Stimulated activated memory B cell treated with anti-CD40 and anti-IgM and Interleukin-4, amounts not matched to agents 10 μg/mL and 1 μg/mL and 100 μg/mL, for 72 hours (primary cell): ENCODE measurements at regions not wholly inside any gene's neighbourhood (a gene's known extent, or its start where the extent isn't known, plus 50 kb on each side); places are given as distances from the start of the nearest gene placed in this dataset.

Source experiments
- ATAC-seq: fragments of 150-1000 bp; cut with Tn5 transposase; 2 replicates; pipeline ENCODE4 v1.10.0; 2021
- H3K27ac Mint-ChIP-seq: one replicate; pipeline ENCODE4 v1.8.0; 2022; ENCODE audit warnings: mild to moderate bottlenecking, mixed read lengths
- H3K27me3 Mint-ChIP-seq: one replicate; pipeline ENCODE4 v1.8.0; 2022; ENCODE audit warnings: mixed read lengths
- H3K36me3 Mint-ChIP-seq: one replicate; pipeline ENCODE4 v1.8.0; 2022; ENCODE audit warnings: mixed read lengths
- H3K4me1 Mint-ChIP-seq: one replicate; pipeline ENCODE4 v1.8.0; 2022; ENCODE audit warnings: mixed read lengths
- H3K4me3 Mint-ChIP-seq: one replicate; pipeline ENCODE4 v1.8.0; 2022; ENCODE audit warnings: mild to moderate bottlenecking, moderate library complexity, mixed read lengths
- H3K9me3 Mint-ChIP-seq: one replicate; pipeline ENCODE4 v1.8.0; 2022; ENCODE audit warnings: mixed read lengths

DNA sequence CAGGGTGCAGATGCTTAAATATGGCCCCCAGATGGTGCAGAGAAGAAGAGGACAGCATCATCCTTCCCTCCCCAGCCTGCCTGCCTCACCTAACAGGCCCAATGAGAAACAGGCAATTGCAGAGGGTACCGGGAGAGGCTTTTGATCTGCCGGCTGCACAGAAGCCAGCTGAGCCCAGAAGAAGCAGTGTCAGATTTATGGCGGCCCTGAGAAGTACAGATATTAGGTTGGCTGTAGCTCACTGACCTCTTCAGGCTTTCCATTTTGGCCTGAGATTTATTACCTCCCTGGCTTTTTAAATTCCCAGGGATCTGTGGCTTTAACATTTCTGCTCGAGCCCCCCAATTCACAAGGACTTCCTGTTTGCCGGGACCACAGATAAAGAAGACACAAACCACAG, 278.7 kb downstream of the EN1 start:
- no peaks in the 10 kb centered on the region for H3K4me1 Mint-ChIP-seq
- H3K9me3 Mint-ChIP-seq, result no peaks in the 10 kb centered on the region
- H3K4me3 Mint-ChIP-seq, result no peak overlapping the region
- H3K27me3 Mint-ChIP-seq, result no peaks in the 10 kb centered on the region
- no peak for ATAC-seq
- H3K36me3 Mint-ChIP-seq, result no peaks in the 10 kb centered on the region
- no peak overlapping the region for H3K27ac Mint-ChIP-seq

DNA sequence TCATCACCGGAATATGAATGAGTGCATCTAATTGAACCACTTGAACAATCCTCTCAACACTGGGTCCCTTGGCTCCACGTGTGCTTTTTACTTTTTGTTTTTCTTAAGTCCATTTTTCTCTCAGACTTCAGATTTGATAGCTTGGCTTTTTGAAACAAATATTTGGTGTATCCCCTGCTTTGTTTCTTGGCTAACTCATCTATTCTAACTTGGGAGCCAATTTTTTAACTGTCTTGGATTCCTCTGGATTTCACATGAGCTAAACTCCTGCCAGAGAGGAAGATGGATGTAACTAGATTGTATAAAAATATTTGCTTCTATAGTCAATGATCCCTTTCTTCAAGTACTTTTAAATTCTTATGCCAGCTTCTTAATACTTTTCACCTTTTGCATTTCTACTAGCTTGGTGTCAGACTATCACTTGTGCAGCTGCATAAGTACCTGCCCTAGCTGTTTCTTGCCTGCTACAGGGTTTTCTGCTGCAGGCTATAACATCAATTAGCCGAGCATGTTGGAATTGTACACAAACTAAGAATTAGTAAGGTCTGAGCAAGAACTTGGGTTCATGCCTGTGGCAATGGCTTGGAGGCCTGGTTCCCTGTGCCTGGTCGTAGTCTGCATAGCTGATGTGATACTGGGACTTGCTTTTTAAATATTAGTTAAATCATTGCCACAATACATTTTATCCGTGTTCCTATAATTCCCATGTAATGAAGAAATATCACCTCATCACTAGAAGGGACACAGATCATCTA, 281.5 kb downstream of the EN1 start:
- H3K4me3 Mint-ChIP-seq, result no peak overlapping the region
- H3K36me3 Mint-ChIP-seq, result no peaks in the 10 kb centered on the region
- no peaks in the 10 kb centered on the region for H3K27me3 Mint-ChIP-seq
- H3K4me1 Mint-ChIP-seq, result no peaks in the 10 kb centered on the region
- no peaks in the 10 kb centered on the region for H3K9me3 Mint-ChIP-seq
- H3K27ac Mint-ChIP-seq, result no peak overlapping the region
- no peak for ATAC-seq

DNA sequence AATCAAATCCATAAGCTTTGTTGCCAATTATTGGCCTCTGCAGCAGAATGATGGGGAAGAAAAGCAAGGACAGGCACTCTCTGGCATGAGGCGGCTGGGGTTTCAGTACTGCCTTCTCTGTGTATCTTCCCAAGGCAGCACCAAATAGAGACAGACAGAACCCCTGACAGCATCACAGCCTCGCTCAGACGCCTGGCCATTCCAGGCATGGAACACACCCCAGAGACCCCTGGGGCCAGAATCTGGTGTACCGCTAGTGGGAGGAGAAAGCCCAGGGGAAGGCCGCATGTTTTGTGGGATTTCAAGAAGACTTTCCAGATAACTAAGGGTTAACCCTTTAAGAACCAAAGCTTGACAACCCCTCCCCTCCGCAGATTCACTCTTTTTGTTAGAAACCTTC, 282.1 kb downstream of the EN1 start:
- H3K27me3 Mint-ChIP-seq, result no peaks in the 10 kb centered on the region
- no peaks in the 10 kb centered on the region for H3K36me3 Mint-ChIP-seq
- H3K9me3 Mint-ChIP-seq, result no peaks in the 10 kb centered on the region
- H3K4me1 Mint-ChIP-seq, result no peaks in the 10 kb centered on the region
- ATAC-seq, result no peak
- no peak overlapping the region for H3K4me3 Mint-ChIP-seq
- H3K27ac Mint-ChIP-seq, result no peak overlapping the region

DNA sequence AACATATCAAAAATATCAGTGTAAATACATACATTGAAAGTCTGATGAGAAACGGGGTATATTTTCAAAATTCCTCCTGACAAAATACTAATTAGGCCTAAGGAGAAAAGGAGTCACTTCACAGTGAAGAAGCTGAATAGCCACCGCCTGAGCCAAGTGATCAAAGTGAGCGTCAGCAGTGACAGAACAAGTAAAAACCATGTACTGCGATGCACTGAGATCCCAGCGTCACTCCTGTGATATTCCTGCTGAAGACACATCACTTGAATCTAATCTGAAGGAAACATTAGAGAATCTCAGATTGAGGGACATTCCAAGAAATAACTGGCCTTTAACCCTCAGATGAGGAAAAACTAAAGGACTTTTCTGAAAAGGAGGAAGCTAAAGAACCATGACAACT, 285.3 kb downstream of the EN1 start:
- no peak for ATAC-seq
- H3K4me3 Mint-ChIP-seq, result no peak overlapping the region
- no peaks in the 10 kb centered on the region for H3K36me3 Mint-ChIP-seq
- H3K9me3 Mint-ChIP-seq, result no peaks in the 10 kb centered on the region
- H3K4me1 Mint-ChIP-seq, result no peaks in the 10 kb centered on the region
- no peak overlapping the region for H3K27ac Mint-ChIP-seq
- no peaks in the 10 kb centered on the region for H3K27me3 Mint-ChIP-seq

DNA sequence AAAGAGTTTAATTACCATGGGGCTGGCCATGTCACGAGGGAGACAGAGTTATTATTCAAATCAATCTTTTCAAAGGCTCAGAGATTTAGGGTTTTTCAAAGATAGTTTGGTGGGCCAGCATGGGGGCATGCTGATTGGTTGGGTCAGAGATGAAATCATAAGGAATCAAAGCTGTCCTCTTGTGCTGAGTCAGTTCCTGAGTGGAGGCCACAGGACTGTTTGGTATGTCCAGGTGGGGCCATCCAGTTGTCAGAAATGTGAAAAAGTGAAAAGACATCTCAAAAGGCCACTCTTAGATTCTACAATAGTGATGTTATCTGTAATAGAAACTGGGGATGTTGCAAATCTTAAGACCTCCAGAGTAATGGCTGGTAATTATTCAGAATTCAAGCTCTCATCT, 288.6 kb downstream of the EN1 start:
- H3K27me3 Mint-ChIP-seq, result no peaks in the 10 kb centered on the region
- no peaks in the 10 kb centered on the region for H3K9me3 Mint-ChIP-seq
- H3K4me3 Mint-ChIP-seq, result no peak overlapping the region
- H3K4me1 Mint-ChIP-seq, result no peaks in the 10 kb centered on the region
- no peaks in the 10 kb centered on the region for H3K36me3 Mint-ChIP-seq
- H3K27ac Mint-ChIP-seq, result no peak overlapping the region
- ATAC-seq, result no peak

DNA sequence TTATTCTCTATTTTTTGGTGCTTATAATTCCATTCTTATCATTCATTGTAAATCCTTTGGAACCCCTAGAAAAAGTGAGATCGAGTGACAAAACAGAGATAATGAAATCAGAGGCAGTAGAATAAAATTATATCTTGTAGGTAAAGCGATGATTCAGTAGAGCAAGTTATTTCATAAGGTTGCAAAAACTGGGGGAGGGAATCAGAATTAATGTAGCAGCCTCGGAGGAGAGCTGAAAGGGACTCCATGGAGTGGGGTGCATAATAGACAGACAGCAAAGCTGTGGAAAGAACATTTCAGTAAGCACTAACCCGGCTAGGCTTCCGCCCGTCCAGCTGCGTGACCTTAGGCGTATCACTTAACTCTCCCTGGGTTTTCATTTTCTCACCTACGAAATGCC, 289.7 kb downstream of the EN1 start:
- no peak overlapping the region for H3K4me3 Mint-ChIP-seq
- H3K9me3 Mint-ChIP-seq, result no peaks in the 10 kb centered on the region
- H3K27ac Mint-ChIP-seq, result no peak overlapping the region
- no peak for ATAC-seq
- H3K4me1 Mint-ChIP-seq, result no peaks in the 10 kb centered on the region
- H3K36me3 Mint-ChIP-seq, result no peaks in the 10 kb centered on the region
- no peaks in the 10 kb centered on the region for H3K27me3 Mint-ChIP-seq

DNA sequence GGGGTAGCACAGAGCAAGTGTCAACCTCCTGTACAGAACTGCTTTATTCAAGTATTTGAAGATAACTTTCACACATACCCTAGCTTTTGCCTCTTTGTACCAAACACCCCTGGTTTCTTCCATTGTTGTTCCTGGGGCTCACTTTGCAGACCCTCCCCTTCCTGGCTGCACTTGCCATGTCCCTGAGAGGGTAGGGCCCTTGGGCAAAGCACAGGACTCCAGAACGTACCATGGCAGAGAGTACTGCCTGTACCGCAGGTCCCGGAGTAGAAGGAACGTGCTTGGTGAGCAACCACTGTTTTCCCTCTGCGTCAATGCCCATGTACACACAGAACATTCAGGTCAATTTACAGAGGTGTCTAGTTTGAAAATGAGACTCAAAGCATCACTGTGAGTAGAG, 290.4 kb downstream of the EN1 start:
- Mint-ChIP-seq H3K27me3 (no peaks in the 10 kb centered on the region), H3K4me3 (no peak overlapping the region), H3K36me3 (no peaks in the 10 kb centered on the region), H3K27ac (no peak overlapping the region), H3K4me1 (no peaks in the 10 kb centered on the region), H3K9me3 (no peaks in the 10 kb centered on the region)
- ATAC-seq, result no peak

DNA sequence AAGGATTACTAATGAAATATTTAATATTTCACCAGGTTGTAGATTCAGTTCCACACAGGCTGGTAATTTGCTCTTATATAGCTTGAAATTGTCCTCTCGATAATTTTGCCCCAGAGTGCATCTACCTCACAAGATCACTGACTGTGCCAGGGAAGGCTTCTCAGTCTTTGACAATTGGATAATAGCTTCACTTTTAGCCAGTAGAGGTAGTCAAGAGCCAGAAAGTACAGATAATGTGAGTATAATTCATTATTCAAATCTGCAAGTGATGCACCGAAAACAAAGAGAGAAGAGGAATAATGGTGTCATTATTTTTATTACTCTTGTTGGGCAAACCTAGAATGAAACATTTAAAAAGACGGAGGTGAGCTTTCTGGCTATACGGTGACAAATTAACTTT, 292.8 kb downstream of the EN1 start:
- no peak overlapping the region for H3K4me3 Mint-ChIP-seq
- H3K9me3 Mint-ChIP-seq, result no peaks in the 10 kb centered on the region
- H3K36me3 Mint-ChIP-seq, result no peaks in the 10 kb centered on the region
- ATAC-seq, result no peak
- no peaks in the 10 kb centered on the region for H3K4me1 Mint-ChIP-seq
- H3K27me3 Mint-ChIP-seq, result no peaks in the 10 kb centered on the region
- H3K27ac Mint-ChIP-seq, result no peak overlapping the region

DNA sequence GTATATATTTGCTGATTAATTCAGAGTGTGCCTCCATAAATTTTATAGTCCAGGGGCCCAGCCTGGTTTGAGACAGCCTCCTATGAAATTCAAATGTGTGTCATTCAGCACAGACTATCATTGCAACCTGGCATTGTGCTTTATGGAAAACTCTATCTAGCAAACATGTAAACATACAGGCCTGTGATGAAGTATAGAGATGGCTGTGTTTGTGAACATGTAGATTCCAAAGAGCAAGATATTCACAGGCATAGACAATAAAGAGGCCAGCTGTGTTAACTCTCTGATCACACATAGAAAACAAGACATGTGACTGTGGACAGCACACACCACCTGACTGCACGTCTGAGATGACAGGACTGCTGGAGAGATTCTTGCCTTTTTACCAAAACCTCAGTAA, 297.9 kb downstream of the EN1 start:
- no peaks in the 10 kb centered on the region for H3K9me3 Mint-ChIP-seq
- no peak overlapping the region for H3K27ac Mint-ChIP-seq
- H3K27me3 Mint-ChIP-seq, result no peaks in the 10 kb centered on the region
- no peaks in the 10 kb centered on the region for H3K36me3 Mint-ChIP-seq
- no peaks in the 10 kb centered on the region for H3K4me1 Mint-ChIP-seq
- no peak overlapping the region for H3K4me3 Mint-ChIP-seq
- ATAC-seq, result no peak

DNA sequence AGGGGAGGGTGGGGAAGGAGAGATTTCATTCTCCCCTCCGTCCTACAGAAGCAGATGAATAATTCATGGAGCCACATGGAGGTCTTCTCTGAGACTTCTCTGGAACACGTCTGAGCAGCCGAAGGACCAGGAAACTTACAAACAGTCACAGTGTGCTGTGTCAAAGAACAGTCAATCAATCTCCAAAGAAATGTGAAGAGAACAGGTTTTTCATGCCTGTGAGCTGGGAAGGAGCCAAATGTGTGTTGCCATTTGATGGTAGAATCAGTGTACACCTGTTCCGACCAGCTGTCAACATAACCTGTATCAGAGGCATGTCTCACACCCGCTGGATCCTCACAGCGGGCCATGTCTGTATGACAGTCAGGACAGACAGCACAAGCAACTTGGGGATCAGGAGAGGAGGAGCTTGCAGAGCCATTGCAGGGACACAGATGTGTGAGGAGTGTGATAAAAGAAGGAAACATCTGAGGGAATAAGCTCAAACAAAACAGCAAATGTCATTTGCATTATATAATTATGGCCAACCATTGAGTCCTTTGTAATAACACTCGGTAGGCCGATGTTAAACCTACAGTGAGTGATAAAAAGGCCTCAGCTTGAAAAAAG, 298.5 kb downstream of the EN1 start:
- no peak for ATAC-seq
- H3K27me3 Mint-ChIP-seq, result no peaks in the 10 kb centered on the region
- H3K27ac Mint-ChIP-seq, result no peak overlapping the region
- no peaks in the 10 kb centered on the region for H3K36me3 Mint-ChIP-seq
- no peaks in the 10 kb centered on the region for H3K4me1 Mint-ChIP-seq
- H3K9me3 Mint-ChIP-seq, result no peaks in the 10 kb centered on the region
- H3K4me3 Mint-ChIP-seq, result no peak overlapping the region

DNA sequence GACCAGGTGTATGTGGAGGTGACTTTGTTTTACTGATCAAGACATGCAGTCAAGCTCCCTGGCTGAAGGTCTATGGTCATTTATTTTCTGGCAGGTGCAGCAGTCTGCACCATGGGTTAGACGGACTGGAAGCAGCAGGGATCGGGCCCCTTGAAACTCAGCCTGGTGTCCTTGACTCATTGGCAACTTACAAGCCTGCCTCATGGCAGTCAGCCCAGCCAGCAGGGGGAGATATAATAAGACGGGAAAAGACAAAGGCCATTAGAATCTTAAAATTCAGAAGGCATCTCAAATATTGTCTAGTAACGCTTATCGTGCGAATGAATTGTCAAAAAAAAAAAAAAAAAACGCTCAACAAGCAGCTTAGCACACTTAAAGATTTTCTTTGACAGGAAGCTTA, 308.2 kb downstream of the EN1 start:
- Mint-ChIP-seq H3K27ac (no peak overlapping the region), H3K4me1 (peaks cover 7% of the 10 kb centered on the region), H3K27me3 (no peaks in the 10 kb centered on the region), H3K9me3 (no peaks in the 10 kb centered on the region), H3K4me3 (no peak overlapping the region), H3K36me3 (no peaks in the 10 kb centered on the region)
- ATAC-seq, result no peak

DNA sequence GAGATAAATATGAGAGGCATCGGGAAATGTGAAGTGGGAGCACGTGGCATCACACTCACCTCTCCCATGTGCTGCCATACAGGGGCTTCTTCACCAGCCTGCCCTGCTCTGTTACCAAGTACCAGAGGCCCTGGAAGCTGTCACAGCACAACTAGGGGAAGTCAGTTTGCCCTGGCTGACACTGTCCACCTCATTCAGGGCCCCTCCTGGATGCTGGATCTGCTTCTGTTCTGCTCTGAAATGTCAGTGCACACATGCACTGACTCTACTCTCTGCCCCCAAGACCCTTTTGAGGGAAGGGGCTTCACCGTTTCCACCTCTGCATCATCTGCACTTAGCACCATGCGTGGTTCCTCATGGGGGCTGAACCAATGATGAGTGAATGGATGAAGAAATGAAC, 311.1 kb downstream of the EN1 start:
- no peaks in the 10 kb centered on the region for H3K9me3 Mint-ChIP-seq
- H3K27me3 Mint-ChIP-seq, result no peaks in the 10 kb centered on the region
- ATAC-seq, result no peak
- H3K27ac Mint-ChIP-seq, result no peak overlapping the region
- no peaks in the 10 kb centered on the region for H3K36me3 Mint-ChIP-seq
- H3K4me3 Mint-ChIP-seq, result no peak overlapping the region
- H3K4me1 Mint-ChIP-seq, result peaks cover 7% of the 10 kb centered on the region

DNA sequence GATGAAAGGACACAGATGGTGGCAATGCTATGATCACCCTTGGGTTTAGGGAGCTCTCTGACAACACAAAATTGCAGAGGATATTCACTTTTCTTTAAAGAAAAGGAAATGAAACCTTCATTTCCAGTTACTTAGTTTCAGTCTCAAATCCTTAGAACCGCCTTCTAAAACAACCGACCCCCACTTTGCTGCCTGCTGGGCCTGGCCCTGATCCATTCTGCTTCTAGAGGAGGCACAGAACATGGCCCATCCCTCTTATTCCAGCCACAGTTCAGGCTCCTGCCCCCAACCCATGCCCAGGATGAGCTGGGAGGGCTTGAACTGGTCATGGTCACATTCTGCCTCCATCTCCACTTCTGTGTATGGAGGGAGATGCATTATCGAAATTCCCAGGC, 311.6 kb downstream of the EN1 start:
- Mint-ChIP-seq H3K36me3 (no peaks in the 10 kb centered on the region), H3K4me1 (peaks cover 7% of the 10 kb centered on the region), H3K27ac (no peak overlapping the region), H3K9me3 (no peaks in the 10 kb centered on the region), H3K27me3 (no peaks in the 10 kb centered on the region), H3K4me3 (no peak overlapping the region)
- no peak for ATAC-seq

DNA sequence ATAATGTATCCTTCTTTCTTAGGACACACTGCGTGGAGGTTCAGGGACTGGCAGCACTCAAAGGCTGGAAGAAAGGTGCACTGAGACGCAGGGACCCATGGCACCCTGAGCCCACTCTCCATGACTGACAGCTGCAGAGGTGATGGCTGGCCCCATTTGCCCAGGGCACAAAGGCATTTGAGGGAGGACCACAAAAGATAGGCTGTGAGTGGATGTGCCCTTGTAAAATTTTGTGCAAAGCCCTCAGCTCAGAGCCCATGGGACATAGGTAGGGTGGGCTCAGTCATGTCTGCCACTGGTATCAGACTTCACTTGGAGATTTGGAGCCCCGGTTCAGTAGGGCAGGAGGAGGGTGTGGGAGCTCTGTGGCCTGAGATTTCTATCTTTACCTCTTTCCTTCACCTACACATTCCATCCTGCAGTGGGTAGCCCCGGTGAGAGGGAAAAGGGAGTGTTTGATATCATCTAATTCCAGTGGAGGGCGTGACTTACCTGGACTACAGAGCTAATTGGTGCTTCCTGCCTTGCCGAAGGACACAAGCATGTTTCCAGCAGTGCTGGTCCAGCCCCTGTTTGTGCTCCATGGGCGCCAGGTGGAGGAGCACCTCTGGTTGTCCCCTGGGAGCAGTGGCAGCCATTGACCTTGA, 312.2 kb downstream of the EN1 start:
- no peak overlapping the region for H3K27ac Mint-ChIP-seq
- peak; percentile 12 for ATAC-seq
- H3K36me3 Mint-ChIP-seq, result no peaks in the 10 kb centered on the region
- no peaks in the 10 kb centered on the region for H3K9me3 Mint-ChIP-seq
- peaks cover 7% of the 10 kb centered on the region for H3K4me1 Mint-ChIP-seq
- H3K27me3 Mint-ChIP-seq, result no peaks in the 10 kb centered on the region
- no peak overlapping the region for H3K4me3 Mint-ChIP-seq

DNA sequence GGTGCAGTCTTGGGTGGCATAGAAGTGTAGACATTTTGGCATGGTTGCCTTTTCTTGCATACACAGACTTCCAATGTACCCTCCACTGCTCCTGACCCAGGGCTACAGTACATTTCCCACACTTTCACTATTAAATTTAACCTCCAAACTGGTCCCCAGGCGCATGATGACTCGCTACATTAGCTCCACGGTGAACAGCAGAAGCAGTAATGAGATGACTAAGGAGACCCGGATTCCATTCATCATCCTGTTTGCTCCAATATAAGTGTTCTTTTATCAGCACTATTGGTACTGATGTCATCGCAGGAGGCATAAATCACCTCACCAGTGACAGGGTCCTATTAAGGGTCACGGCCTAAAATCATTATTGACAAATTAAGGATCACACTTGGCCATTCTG, 316.5 kb downstream of the EN1 start:
- Mint-ChIP-seq H3K4me3 (no peak overlapping the region), H3K36me3 (no peaks in the 10 kb centered on the region), H3K27ac (no peak overlapping the region), H3K4me1 (peaks cover 5% of the 10 kb centered on the region), H3K9me3 (no peaks in the 10 kb centered on the region), H3K27me3 (no peaks in the 10 kb centered on the region)
- no peak for ATAC-seq

DNA sequence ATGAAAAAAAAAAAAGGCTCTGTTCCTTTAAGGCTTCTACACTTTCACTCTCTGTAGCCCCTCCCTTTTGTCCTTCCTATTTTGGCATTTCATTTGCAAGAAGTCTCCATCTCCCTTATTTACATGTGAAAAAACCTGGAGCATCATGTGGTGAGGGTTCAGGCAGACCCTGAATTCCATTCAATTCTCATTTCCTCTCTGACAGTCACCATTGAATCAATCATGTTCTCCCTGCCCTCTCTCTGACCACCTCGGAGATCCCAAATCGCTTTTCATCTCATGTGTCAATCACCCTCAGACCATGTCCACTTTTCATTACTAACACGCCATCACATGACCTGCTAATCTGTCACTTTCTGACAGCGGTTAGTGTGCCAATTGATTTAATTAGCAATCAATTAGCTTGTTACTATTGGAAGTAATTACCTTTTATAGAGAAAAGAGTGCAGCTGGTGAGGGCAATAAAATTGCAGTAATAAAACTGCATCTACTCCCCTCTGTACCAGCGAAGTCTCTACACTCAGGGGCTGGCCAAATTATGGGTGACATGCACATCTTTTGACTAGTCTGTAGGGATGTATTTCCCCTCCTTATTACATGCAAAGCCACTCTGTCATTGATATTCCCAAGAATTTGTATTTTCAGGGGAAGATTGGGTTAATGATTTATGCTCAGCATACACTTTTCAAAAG, 317.4 kb downstream of the EN1 start:
- Mint-ChIP-seq H3K27me3 (no peaks in the 10 kb centered on the region), H3K4me1 (no peaks in the 10 kb centered on the region), H3K27ac (no peak overlapping the region), H3K36me3 (no peaks in the 10 kb centered on the region), H3K4me3 (no peak overlapping the region), H3K9me3 (no peaks in the 10 kb centered on the region)
- ATAC-seq, result no peak
